ENCODE measurements at regions not wholly inside any gene's neighbourhood (a gene's known extent, or its start where the extent isn't known, plus 50 kb on each side); places are given as distances from the start of the nearest gene placed in this dataset.

DNA sequence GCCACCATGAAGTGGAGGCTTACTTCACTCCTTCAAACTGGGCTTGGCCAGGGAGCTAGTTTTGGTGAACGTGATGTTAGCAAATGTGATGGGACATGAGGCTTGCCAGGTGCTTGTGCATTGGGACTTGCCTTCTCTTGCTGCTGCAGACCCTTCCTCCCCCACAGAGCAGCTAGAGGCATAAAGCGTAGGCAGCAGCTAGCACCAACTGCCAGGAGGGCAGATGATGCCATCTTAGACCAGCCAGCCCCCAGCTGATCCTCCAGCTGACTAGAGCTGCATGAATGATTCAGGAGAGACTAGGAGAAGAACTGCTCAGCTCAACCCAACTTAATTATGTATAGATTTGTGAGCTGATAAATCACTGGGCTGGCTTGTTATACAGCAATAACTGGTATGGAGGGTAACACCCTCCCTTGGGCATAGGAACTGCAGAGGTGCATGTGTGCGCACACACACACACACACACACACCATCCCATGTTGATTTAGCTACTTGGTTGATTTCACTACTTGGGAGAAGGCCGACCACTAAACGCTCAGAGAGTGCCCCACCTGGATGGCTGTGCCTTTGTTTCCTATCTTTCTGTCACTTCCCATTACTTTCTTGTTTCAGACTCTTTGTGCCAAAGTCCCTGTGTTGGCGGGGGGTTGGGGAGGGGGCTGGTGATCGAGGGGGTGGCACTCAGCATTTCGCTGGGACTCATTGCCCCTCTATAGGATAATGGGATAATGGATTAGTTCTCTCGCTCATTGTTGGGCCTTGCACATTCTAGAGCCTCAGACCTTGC, 202.8 kb downstream of the ADAMTS15 start:
- TF ChIP-seq POLR2AphosphoS5 (IDR thresholded peaks at IDR 0.05; ENCODE audit: low read depth, low read length), result no peak
- no peak for TF ChIP-seq TAF1 (IDR thresholded peaks at IDR 0.05; ENCODE audit: borderline replicate concordance, insufficient read depth, low read length)
- no peak for TF ChIP-seq FOXP2 (optimal IDR thresholded peaks at IDR 0.05; ENCODE audit: borderline replicate concordance, extremely low read depth, extremely low read length, insufficient read depth)
- TF ChIP-seq, protein P1, sequence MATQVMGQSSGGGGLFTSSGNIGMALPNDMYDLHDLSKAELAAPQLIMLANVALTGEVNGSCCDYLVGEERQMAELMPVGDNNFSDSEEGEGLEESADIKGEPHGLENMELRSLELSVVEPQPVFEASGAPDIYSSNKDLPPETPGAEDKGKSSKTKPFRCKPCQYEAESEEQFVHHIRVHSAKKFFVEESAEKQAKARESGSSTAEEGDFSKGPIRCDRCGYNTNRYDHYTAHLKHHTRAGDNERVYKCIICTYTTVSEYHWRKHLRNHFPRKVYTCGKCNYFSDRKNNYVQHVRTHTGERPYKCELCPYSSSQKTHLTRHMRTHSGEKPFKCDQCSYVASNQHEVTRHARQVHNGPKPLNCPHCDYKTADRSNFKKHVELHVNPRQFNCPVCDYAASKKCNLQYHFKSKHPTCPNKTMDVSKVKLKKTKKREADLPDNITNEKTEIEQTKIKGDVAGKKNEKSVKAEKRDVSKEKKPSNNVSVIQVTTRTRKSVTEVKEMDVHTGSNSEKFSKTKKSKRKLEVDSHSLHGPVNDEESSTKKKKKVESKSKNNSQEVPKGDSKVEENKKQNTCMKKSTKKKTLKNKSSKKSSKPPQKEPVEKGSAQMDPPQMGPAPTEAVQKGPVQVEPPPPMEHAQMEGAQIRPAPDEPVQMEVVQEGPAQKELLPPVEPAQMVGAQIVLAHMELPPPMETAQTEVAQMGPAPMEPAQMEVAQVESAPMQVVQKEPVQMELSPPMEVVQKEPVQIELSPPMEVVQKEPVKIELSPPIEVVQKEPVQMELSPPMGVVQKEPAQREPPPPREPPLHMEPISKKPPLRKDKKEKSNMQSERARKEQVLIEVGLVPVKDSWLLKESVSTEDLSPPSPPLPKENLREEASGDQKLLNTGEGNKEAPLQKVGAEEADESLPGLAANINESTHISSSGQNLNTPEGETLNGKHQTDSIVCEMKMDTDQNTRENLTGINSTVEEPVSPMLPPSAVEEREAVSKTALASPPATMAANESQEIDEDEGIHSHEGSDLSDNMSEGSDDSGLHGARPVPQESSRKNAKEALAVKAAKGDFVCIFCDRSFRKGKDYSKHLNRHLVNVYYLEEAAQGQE (IDR thresholded peaks at IDR 0.05; ENCODE audit: insufficient read depth in 1 of 2, low read depth in 2 of 2, low read length in 2 of 2), result no peak
- no peak for TF ChIP-seq SIN3A (IDR thresholded peaks at IDR 0.05; ENCODE audit: borderline replicate concordance, insufficient read depth, low read length)

DNA sequence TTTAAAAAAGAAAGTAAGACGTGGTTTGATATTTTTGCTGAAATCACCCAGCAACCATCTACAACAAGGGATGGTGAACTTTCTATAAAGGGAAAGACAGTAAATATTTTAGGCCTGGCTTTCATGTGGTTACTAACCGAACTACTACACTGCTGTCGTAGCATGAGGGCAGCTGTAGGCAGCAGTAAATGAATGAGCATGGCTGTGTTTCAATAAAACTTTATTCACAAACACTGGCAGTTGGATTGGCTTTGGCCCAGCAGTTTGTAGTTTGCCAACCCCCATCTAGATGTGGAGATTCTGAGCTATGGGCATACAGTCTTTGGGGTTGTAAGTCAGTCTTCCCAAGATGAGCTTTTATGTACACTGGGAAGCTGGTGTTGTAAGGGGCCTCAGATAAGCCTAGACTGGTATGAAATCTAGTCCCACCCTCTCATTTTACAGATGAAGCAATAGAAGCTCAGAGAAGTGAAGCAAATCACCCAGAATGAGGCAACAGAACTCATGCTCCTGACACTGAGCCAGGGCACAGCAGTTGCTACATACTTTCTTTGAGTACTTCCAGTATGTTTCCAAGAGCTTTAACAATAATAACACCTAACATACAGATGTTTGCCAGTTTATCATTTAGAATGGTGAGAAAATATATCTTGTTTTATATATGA, 204.4 kb downstream of the ADAMTS15 start:
- no peak for TF ChIP-seq TAF1 (IDR thresholded peaks at IDR 0.05; ENCODE audit: borderline replicate concordance, insufficient read depth, low read length)
- TF ChIP-seq, protein P1 (IDR thresholded peaks at IDR 0.05; ENCODE audit: insufficient read depth in 1 of 2, low read depth in 2 of 2, low read length in 2 of 2), result no peak
- TF ChIP-seq SIN3A (IDR thresholded peaks at IDR 0.05; ENCODE audit: borderline replicate concordance, insufficient read depth, low read length), result no peak
- TF ChIP-seq POLR2AphosphoS5 (IDR thresholded peaks at IDR 0.05; ENCODE audit: low read depth, low read length), result no peak
- no peak for TF ChIP-seq FOXP2 (optimal IDR thresholded peaks at IDR 0.05; ENCODE audit: borderline replicate concordance, extremely low read depth, extremely low read length, insufficient read depth)

- TF ChIP-seq, protein P1 (IDR thresholded peaks at IDR 0.05; ENCODE audit: insufficient read depth in 1 of 2, low read depth in 2 of 2, low read length in 2 of 2), result no peak
- no peak for TF ChIP-seq TAF1 (IDR thresholded peaks at IDR 0.05; ENCODE audit: borderline replicate concordance, insufficient read depth, low read length)
- no peak for TF ChIP-seq SIN3A (IDR thresholded peaks at IDR 0.05; ENCODE audit: borderline replicate concordance, insufficient read depth, low read length)
Observed at GRCh38 chr11:130653838-130654636, 205.6 kb downstream of the ADAMTS15 start.

- TF ChIP-seq FOXP2 (optimal IDR thresholded peaks at IDR 0.05; ENCODE audit: borderline replicate concordance, extremely low read depth, extremely low read length, insufficient read depth), result no peak
- no peak for TF ChIP-seq TAF1 (IDR thresholded peaks at IDR 0.05; ENCODE audit: borderline replicate concordance, insufficient read depth, low read length)
- no peak for TF ChIP-seq POLR2AphosphoS5 (IDR thresholded peaks at IDR 0.05; ENCODE audit: low read depth, low read length)
- TF ChIP-seq, protein P1 (IDR thresholded peaks at IDR 0.05; ENCODE audit: insufficient read depth in 1 of 2, low read depth in 2 of 2, low read length in 2 of 2), result no peak
- no peak for TF ChIP-seq SIN3A (IDR thresholded peaks at IDR 0.05; ENCODE audit: borderline replicate concordance, insufficient read depth, low read length)
Observed at GRCh38 chr11:130655300-130655699, 206.9 kb downstream of the ADAMTS15 start.

Measured in PFSK-1 (cell line).